ENCODE measurements at regions not wholly inside any gene's neighbourhood (a gene's known extent, or its start where the extent isn't known, plus 50 kb on each side); places are given as distances from the start of the nearest gene placed in this dataset.

GRCh38 chr13:40401911-40402776 is 264.3 kb downstream of the FOXO1 start:
- DNase-seq (ENCODE audit: low read depth in 2 of 2): peak; percentile 98 to 99
- TF ChIP-seq CTCF (IDR thresholded peaks at IDR 0.05; ENCODE audit: low read depth, low read length): no peak
- H3K4me3 ChIP-seq (replicated peaks in 1 of 2; ENCODE audit: low read depth in 2 of 2, low read length in 2 of 2): peak overlapping the region in 1 of 2 donors; percentile 7

- DNase-seq (ENCODE audit: low read depth in 2 of 2): peak; percentile 89 to 91
- no peak for TF ChIP-seq CTCF (IDR thresholded peaks at IDR 0.05; ENCODE audit: low read depth, low read length)
These were observed 263.5 kb downstream of the FOXO1 start for GRCh38 chr13:40402931-40403431.

GRCh38 chr13:40403509-40404241 is 262.8 kb downstream of the FOXO1 start:
- no peak for TF ChIP-seq CTCF (IDR thresholded peaks at IDR 0.05; ENCODE audit: low read depth, low read length)
- H3K4me3 ChIP-seq (replicated peaks in 1 of 2; ENCODE audit: low read depth in 2 of 2, low read length in 2 of 2): no peak overlapping the region
- DNase-seq (ENCODE audit: low read depth in 2 of 2): no peak

More at GRCh38 chr13:40402931-40403431, 263.5 kb downstream of the FOXO1 start:
- H3K4me3 ChIP-seq (replicated peaks in 1 of 2; ENCODE audit: low read depth in 2 of 2, low read length in 2 of 2): peak overlapping the region in 1 of 2 donors; percentile 7

- no peak for TF ChIP-seq CTCF (IDR thresholded peaks at IDR 0.05; ENCODE audit: low read depth, low read length)
These were observed 262.0 kb downstream of the FOXO1 start for GRCh38 chr13:40404407-40404806.

GRCh38 chr13:40404967-40405716 is 261.3 kb downstream of the FOXO1 start:
- no peak for DNase-seq (ENCODE audit: low read depth in 2 of 2)
- H3K4me3 ChIP-seq (replicated peaks in 1 of 2; ENCODE audit: low read depth in 2 of 2, low read length in 2 of 2): no peak overlapping the region
- no peak for TF ChIP-seq CTCF (IDR thresholded peaks at IDR 0.05; ENCODE audit: low read depth, low read length)

More at GRCh38 chr13:40404407-40404806, 262.0 kb downstream of the FOXO1 start:
- H3K4me3 ChIP-seq (replicated peaks in 1 of 2; ENCODE audit: low read depth in 2 of 2, low read length in 2 of 2): no peak overlapping the region
- no peak for DNase-seq (ENCODE audit: low read depth in 2 of 2)

- no peak overlapping the region for H3K4me3 ChIP-seq (replicated peaks in 1 of 2; ENCODE audit: low read depth in 2 of 2, low read length in 2 of 2)
- peak; percentile 85 to 88 for DNase-seq (ENCODE audit: low read depth in 2 of 2)
- TF ChIP-seq CTCF (IDR thresholded peaks at IDR 0.05; ENCODE audit: low read depth, low read length): no peak
These were observed 259.9 kb downstream of the FOXO1 start for GRCh38 chr13:40406405-40407120.

Measured in cardiac fibroblast (primary cell).